GM21526 (cell line): ENCODE measurements at regions not wholly inside any gene's neighbourhood (a gene's known extent, or its start where the extent isn't known, plus 50 kb on each side); places are given as distances from the start of the nearest gene placed in this dataset.
"Not testable (repeated sequence)": the region's sequence is repeated elsewhere in the genome, so short reads cannot be mapped to it uniquely, and the experiment has no call there.

ENCODE experiments used
- ATAC-seq: cut with Tn5 transposase; IDR thresholded peaks from one replicate; pipeline ENCODE4 v1.9.1; 2021; ENCODE audit warnings: moderate library complexity; ENCODE audit not compliant: unreplicated experiment, low FRiP score

- ATAC-seq: not testable (repeated sequence)
Measured at GRCh38 chr6:15907220-15907913, 221.5 kb upstream of the MYLIP start.

DNA sequence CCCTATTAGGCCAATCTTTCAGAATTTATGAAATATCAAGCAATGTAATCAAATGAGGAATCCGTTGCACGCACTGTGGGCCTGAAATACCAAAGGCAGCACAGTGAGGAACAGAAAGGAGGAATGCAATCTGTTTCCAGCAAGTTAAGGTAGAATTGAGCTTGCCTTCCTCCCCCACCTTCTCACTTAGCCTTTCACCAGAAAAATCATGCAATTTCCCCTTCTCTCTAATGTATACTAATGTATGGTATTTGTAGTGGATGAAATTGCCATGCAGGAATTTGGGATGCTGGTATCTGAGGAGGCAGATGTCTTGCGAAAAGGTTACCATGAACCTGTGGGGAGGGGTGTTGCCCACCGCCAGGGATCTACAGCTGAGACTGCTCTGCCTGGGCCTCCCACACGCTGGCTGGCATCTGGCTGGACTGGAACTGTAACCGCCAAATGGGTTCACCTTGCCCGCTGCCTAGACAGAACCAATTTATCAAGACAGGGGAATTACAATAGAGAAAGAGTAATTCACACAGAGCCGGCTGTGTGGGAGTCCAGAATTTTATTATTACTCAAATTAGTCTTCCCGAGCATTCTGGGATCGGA is 222.4 kb upstream of the MYLIP start:
- no peak for ATAC-seq

DNA sequence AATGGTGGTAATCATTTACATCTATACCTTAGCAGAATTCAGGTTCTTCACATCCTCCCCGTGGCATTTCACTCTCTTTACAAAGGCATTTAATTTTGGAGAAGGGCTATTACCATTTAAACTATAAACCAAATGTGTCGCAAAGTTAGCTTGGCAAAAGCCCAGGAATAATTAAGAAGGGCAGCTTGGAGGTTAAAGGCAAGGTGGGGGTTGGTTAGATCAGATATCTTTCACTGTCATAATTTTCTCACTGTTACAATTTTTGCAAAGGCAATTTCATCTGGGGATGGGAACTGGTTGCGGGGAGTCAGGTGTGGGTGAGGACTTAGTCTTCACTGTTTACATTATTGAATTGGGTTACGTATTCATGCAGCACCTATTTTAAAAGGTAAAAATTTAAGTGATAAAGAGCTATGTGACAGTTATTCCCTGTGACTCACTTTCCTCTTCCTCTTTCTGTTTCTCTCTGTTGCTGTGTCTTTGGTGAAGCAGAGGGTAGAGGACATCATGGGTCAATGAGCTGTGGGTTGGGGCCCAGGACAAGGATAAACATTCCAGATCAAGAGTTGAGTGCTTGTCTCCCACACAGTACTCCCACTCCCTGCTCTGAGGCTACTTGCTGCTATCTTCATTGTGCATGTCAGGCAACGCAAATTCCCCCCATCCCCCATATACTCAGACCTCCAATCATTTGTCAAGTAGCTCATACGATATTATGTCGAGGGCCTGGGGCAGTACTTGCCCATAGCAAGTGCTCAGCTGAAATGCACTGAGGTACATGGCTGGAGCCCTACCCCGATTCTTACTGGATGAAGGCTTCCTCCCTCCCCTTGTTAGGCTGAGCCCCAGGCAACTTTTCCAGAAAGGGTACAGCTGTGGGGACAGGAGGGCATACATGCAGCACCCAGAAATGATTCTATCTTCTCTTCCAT is 223.1 kb upstream of the MYLIP start:
- ATAC-seq: no peak

DNA sequence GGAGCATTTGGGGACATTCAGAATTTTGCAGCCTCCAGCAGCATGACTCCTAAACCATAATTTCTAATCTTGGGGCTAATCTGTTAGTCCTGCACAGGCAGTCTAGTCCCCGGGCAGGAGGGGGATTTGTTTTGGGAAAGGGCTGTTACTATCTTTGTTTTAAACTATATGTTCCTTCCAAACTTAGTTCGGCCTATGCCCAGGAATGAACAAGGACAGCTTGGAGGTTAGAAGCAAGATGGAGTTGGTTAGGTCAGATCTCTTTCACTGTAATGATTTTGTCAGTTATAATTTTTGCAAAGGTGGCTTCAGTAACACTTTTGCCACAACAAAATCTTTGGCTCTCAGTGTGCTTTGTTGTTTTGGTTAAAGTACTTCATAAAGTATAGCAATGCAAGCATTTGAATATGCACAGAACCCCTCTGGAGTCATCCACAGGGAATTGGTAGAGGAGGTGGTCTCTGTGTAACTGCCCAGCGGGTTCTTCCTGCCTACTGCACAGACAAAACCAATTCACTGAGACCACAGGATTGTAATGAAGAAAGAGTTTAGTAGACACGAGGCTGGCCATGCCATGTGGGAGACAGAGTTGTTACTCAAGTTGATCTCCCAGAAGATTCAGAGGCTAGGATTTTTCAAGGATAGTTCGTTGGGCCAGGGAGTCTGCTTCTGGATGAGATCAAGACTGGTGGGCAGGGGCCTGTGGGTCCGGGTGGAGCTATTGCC is 224.1 kb upstream of the MYLIP start:
- ATAC-seq: no peak

- peak; percentile 85 for ATAC-seq
Measured at GRCh38 chr6:15901141-15902115, 227.5 kb upstream of the MYLIP start.

- ATAC-seq: no peak
Measured at GRCh38 chr6:15898693-15899092, 230.2 kb upstream of the MYLIP start.

DNA sequence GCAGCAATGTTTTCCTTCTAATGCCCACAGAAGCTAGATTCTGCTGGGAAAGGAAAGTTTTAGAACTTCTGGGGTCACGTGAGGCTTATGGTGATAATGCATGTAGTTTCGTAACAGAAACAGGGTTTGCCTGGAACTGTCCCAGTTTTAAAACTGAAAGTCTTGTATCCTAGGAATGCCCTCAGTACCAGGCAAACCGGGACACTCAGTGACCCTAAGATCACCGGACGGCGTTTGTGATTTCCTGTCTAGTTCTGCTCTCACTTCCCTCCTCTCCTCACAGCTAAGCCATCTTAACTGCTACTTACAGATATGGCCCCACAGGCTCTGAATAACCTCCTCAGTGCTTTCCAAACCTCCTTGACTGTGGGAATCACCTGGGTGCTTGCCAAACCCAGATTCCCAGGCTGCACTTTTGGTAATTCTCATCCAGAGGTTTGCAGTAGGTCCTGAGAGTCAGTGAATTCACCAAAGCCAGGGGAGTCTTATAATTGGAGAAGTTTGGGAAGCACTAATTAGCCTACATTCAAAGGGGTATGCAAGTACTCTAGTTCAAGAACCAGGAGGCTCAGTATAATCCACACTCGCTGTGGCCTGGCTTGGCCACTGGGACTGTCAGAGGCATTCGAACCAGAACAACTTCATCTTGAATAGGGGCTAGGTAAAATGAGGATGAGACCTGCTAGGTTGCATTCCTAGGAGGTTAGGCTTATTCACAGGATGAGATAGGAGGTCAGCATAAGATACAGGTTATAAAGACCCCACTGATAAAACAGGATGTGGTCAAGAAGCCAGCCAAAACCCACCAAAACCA is 231.6 kb upstream of the MYLIP start:
- ATAC-seq: no peak

DNA sequence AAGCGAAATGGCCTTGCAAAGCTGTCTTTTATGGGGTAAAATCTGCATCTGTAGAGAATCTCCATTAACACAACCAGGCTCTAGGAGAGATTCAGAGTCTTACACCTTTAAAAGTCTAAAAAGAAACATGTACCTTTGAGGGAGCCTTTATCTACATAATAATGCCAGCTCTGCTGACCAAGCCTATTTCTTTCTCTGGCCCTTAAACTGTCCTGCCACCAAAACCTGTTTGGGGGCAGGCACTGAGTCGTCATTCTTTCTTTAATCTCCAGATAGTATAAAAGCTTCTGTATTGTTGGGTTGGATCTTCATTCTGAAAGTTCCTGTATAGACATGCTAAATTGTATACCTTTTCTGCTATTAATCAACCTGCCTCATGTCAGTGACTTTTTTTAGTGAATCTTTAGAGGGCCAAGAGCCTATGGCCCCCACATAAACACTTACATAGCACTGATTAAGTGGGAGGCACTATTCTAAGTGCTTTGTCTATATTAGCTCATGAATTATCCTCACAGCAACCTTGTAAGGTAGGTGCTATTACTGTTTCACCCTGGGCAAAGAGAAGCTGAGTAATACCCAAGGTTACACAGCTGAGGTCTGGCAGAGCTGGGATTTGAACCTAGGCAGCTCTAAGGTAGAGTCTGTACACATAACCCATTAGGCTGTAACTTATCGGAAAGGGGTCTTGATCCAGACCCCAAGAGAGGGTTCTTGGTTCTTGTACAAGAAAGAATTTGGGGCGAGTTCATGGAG is 232.3 kb upstream of the DTNBP1 start:
- ATAC-seq: no peak

DNA sequence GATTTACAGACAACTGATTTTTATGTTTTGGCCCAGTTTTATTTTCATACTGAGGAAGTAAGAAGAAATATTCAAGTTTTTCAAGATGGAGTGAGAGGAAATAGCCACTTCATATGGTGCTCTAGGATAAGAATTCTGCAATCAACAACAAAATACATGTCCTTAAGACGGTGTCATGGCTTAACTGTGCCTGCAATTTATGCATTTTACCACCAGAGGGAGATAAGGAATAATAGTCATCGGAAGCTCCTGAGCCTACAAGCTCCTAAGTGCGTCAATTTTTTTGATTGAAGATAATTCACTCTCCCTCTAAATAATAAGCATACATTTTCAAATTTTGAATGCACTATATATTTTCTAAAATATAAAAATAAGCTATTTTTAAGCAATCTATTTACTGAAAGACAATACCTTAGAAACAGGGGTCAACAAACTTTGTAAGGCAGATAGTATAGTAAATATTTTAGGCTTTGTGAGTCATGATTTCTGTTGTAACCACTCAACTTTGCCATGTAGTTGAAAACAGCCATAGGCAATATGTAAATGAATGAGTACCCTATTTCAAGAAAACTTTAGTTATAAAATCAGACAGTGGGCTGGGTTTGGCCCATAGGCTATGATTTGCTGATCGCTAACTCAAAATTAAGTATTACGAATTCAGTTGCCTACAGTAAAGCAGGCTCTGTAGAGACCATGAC is 230.9 kb upstream of the DTNBP1 start:
- ATAC-seq: no peak

DNA sequence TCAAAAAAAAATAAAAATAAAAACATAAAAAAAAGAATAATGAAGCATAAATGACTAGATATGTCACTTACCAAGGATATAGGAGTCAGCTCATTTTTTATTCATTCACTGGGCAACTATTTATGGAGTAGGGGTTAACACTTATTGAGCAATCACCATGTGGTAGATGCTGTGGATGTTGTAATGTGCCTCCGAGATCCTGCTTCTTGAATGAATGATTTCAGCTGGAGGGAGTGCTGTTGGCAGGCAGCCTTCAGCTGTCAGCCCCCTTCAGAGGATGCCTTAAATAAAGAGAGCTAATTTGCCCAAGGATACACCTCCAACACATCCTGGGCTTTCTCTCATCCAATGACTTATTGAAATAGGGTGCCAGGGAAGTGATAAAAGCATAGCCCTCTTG is 229.5 kb upstream of the DTNBP1 start:
- no peak for ATAC-seq

GRCh38 chr6:15888798-15889772 is 226.3 kb upstream of the DTNBP1 start:
- no peak for ATAC-seq

GRCh38 chr6:15887491-15888461 is 224.9 kb upstream of the DTNBP1 start:
- no peak for ATAC-seq

GRCh38 chr6:15885624-15886023 is 222.8 kb upstream of the DTNBP1 start:
- ATAC-seq: no peak

DNA sequence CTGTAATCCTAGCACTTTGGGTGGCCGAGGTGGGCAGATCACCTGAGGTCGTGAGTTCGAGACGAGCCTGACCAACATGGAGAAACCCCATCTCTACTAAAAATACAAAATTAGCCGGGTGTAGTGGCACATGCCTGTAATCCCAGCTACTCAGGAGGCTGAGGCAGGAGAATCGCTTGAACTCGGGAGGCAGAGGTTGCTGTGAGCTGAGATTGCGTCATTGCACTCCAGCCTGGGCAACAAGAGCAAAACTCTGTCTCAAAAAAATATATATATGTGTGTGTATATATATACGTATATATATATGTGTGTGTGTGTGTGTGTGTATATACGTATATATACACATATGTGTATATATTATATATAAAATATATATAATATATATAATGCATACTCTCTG is 220.8 kb upstream of the DTNBP1 start:
- not testable (repeated sequence) for ATAC-seq

DNA sequence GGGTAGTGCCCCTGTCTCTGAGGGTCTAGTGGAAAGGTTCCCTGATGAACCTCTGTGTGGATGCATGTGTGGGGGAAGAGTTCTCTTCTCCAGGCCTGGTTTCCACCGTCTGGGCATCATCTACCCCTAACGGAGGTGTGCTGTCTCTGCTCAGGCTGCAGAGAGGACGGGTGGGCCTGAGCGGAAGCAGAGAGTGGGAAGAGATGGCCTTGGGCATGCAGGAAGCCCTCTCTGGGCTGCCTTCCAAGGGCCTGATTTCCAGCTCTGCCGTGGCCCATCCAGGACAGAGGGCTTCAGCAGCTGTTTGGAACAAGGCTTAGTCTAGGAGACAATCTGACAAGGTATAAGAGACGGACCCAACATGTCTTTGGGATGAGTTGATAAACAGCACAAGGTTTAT is 220.1 kb upstream of the DTNBP1 start:
- no peak for ATAC-seq
